Hepatocyte (in vitro differentiated cells): ENCODE measurements at regions not wholly inside any gene's neighbourhood (a gene's known extent, or its start where the extent isn't known, plus 50 kb on each side); places are given as distances from the start of the nearest gene placed in this dataset.
"Not testable (repeated sequence)": the region's sequence is repeated elsewhere in the genome, so short reads cannot be mapped to it uniquely, and the experiment has no call there.

Experiments used
- DNase-seq: peaks from one replicate; pipeline ENCODE4 v3.0.0-alpha.2; 2016; ENCODE audit warnings: low spot score
- H2AFZ ChIP-seq: fragments of 200-600 bp; sonication (generic); 2 replicates; pipeline ENCODE4 v1.6.0; 2016; ENCODE audit warnings: antibody characterized with exemption, mild to moderate bottlenecking
- H3K27ac ChIP-seq: fragments of 200-600 bp; sonication (generic); 2 replicates; pipeline ENCODE4 v1.5.1; 2016; ENCODE audit warnings: mild to moderate bottlenecking
- H3K27me3 ChIP-seq: fragments of 200-600 bp; sonication (generic); 2 replicates; pipeline ENCODE4 v1.6.1; 2016
- H3K36me3 ChIP-seq: fragments of 200-600 bp; sonication (generic); replicated peaks from 2 replicates; pipeline ENCODE4 v1.5.1; 2016; ENCODE audit warnings: low read depth; ENCODE audit not compliant: insufficient read depth
- H3K4me1 ChIP-seq: fragments of 200-600 bp; sonication (generic); 2 replicates; pipeline ENCODE4 v1.5.1; 2016; ENCODE audit warnings: mild to moderate bottlenecking, moderate library complexity; ENCODE audit not compliant: insufficient read depth
- H3K4me2 ChIP-seq: fragments of 200-600 bp; sonication (generic); 2 replicates; pipeline ENCODE4 v1.6.0; 2016
- H3K4me3 ChIP-seq: fragments of 200-600 bp; sonication (generic); 2 replicates; pipeline ENCODE4 v1.5.1; 2016; ENCODE audit warnings: mild to moderate bottlenecking
- H3K79me2 ChIP-seq: fragments of 200-600 bp; sonication (generic); 2 replicates; pipeline ENCODE4 v1.6.0; 2017; ENCODE audit warnings: mild to moderate bottlenecking
- H3K9me2 ChIP-seq: fragments of 200-600 bp; sonication (generic); replicated peaks from 2 replicates; pipeline ENCODE4 v1.6.0; 2017; ENCODE audit warnings: mild to moderate bottlenecking; ENCODE audit not compliant: insufficient read depth
- H3K9me3 ChIP-seq: fragments of 200-600 bp; sonication (generic); 2 replicates; pipeline ENCODE4 v1.5.1; 2016; ENCODE audit warnings: low read depth, mild to moderate bottlenecking
- H4K20me1 ChIP-seq: fragments of 200-600 bp; sonication (generic); 2 replicates; pipeline ENCODE4 v1.6.0; 2016; ENCODE audit warnings: mild to moderate bottlenecking; ENCODE audit not compliant: insufficient read depth, poor library complexity, severe bottlenecking
- WGBS: methylation state at CpG from one replicate; pipeline ENCODE4 v1.1.6; 2016; ENCODE audit warnings: low lambda C conversion rate; ENCODE audit errors: missing lambda C conversion rate; 5-methylcytosine and 5-hydroxymethylcytosine counted together

- not testable (repeated sequence) for H3K36me3 ChIP-seq, H2AFZ ChIP-seq, H3K4me2 ChIP-seq, H4K20me1 ChIP-seq, DNase-seq, H3K9me3 ChIP-seq, H3K4me1 ChIP-seq, H3K4me3 ChIP-seq, H3K27ac ChIP-seq, H3K27me3 ChIP-seq, H3K79me2 ChIP-seq, H3K9me2 ChIP-seq
- 31% methylated on average over 13 of the region's 25 CpGs for WGBS
Observed at GRCh38 chr9:41266602-41267001, 77.5 kb upstream of the ZNG1F start.

GRCh38 chr9:41266000-41266399 lies 76.9 kb upstream of the ZNG1F start:
- not testable (repeated sequence) for H3K36me3 ChIP-seq, H3K9me3 ChIP-seq, H3K4me1 ChIP-seq, H3K27me3 ChIP-seq, H3K27ac ChIP-seq, H4K20me1 ChIP-seq, H3K79me2 ChIP-seq, DNase-seq, H3K9me2 ChIP-seq, H3K4me3 ChIP-seq, H3K4me2 ChIP-seq, H2AFZ ChIP-seq
- WGBS = 62% methylated on average over 12 of the region's 15 CpGs

GRCh38 chr9:41251973-41252372 lies 62.9 kb upstream of the ZNG1F start:
- H3K79me2 ChIP-seq, DNase-seq, H2AFZ ChIP-seq, H3K27ac ChIP-seq, H3K4me3 ChIP-seq, H3K9me2 ChIP-seq, H3K36me3 ChIP-seq, H3K27me3 ChIP-seq, H3K4me2 ChIP-seq, H4K20me1 ChIP-seq, H3K4me1 ChIP-seq, H3K9me3 ChIP-seq: not testable (repeated sequence)

- H3K36me3 ChIP-seq, H3K9me3 ChIP-seq, H3K4me3 ChIP-seq, DNase-seq, H3K27ac ChIP-seq, H4K20me1 ChIP-seq, H3K9me2 ChIP-seq, H2AFZ ChIP-seq, H3K4me1 ChIP-seq, H3K79me2 ChIP-seq, H3K4me2 ChIP-seq, H3K27me3 ChIP-seq: not testable (repeated sequence)
- WGBS = 36% methylated on average over 3 of the region's 3 CpGs
Observed at GRCh38 chr9:41251101-41251500, 62.0 kb upstream of the ZNG1F start.

GRCh38 chr9:41246702-41247101 lies 57.6 kb upstream of the ZNG1F start:
- WGBS = 80% methylated on average over 4 of the region's 4 CpGs

More at GRCh38 chr9:41246702-41247101, 57.6 kb upstream of the ZNG1F start:
- H3K4me3 ChIP-seq, H3K9me2 ChIP-seq, H3K36me3 ChIP-seq, H3K9me3 ChIP-seq, H2AFZ ChIP-seq, H3K4me2 ChIP-seq, H3K4me1 ChIP-seq, H3K79me2 ChIP-seq, H4K20me1 ChIP-seq, H3K27me3 ChIP-seq, H3K27ac ChIP-seq, DNase-seq: not testable (repeated sequence)
